ENCODE measurements at regions not wholly inside any gene's neighbourhood (a gene's known extent, or its start where the extent isn't known, plus 50 kb on each side); places are given as distances from the start of the nearest gene placed in this dataset.

DNA sequence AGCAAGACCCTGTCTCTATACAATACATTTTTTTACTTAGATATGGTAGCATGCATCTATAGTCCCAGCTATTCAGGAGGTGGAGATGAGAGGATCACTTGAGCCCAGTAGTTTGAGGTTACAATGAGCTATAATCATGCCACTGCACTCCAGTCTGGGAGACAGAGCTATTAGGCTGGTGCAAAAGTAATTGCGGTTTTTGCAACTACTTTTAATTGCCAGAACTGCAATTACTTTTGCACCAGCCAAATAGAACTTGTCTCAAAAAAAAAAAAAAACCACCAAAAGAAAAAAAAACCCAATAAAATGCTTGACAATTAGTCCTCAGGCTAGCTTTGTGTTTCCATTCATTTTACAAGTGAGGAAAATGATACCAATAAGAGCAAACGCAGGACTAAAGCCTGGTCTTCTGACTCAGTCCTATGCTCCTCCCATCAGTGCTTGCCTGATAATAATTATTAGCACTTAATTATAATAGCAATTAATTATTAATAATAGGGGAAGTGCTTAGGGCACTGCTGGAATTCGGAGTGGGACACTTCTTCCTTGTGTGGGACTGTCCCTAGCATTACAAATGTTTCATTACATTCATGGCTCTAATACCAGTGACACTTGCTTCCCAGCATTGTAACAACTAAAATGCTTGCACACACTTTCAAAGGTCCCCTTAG lies 73.1 kb upstream of the TAF1L start:
- DNase-seq, result no peak
- H4K8ac ChIP-seq (ENCODE audit: low read depth, low read length), result no peak overlapping the region
- H2AFZ ChIP-seq (ENCODE audit: insufficient read depth, low read length, poor library complexity), result no peak overlapping the region
- no peak overlapping the region for H3K4ac ChIP-seq (ENCODE audit: low read depth, low read length)
- no peak overlapping the region for H3K4me3 ChIP-seq (ENCODE audit: low read depth, low read length)
- H3K14ac ChIP-seq (ENCODE audit: low read length), result no peak overlapping the region
- H2BK120ac ChIP-seq (ENCODE audit: insufficient read depth, low read length, poor library complexity), result no peak overlapping the region
- no peaks in the 10 kb centered on the region for H3K4me1 ChIP-seq (ENCODE audit: control insufficient read depth in 1 of 2, insufficient read depth in 2 of 2, low read length in 2 of 2)
- H3K4me2 ChIP-seq (ENCODE audit: low read length), result no peak overlapping the region
- no peaks in the 10 kb centered on the region for H3K36me3 ChIP-seq (ENCODE audit: control insufficient read depth in 1 of 2, insufficient read depth in 2 of 2, low read length in 2 of 2)
- no peaks in the 10 kb centered on the region for H3K79me1 ChIP-seq (ENCODE audit: low read length)
- H2AK5ac ChIP-seq (ENCODE audit: low read length), result no peak overlapping the region
- no peak overlapping the region for H4K12ac ChIP-seq (ENCODE audit: low read depth, low read length)
- no peak overlapping the region for H3K27ac ChIP-seq (ENCODE audit: low read depth, low read length)
- H3K23ac ChIP-seq (ENCODE audit: low read length), result no peak overlapping the region
- H4K91ac ChIP-seq (ENCODE audit: low read depth, low read length), result no peak overlapping the region
- H2BK5ac ChIP-seq (ENCODE audit: low read depth, low read length, poor library complexity), result no peak overlapping the region
- no peak overlapping the region for H2BK12ac ChIP-seq (ENCODE audit: low read length)
- no peaks in the 10 kb centered on the region for H3K79me2 ChIP-seq (ENCODE audit: control insufficient read depth, insufficient read depth, low read length, poor library complexity)
- H3K27me3 ChIP-seq (ENCODE audit: insufficient read depth, low read length), result no peaks in the 10 kb centered on the region
- no CpG with 5 or more reads among the region's 3 CpGs for WGBS (ENCODE audit: extremely low coverage, insufficient coverage, insufficient read length)
- no peak overlapping the region for H3K18ac ChIP-seq (ENCODE audit: low read length)
- no peaks in the 10 kb centered on the region for H3K9me3 ChIP-seq (ENCODE audit: insufficient read depth, low read depth, low read length)
- H3K9ac ChIP-seq (ENCODE audit: low read length), result no peak overlapping the region

- no peaks in the 10 kb centered on the region for H3K79me2 ChIP-seq (ENCODE audit: control insufficient read depth, insufficient read depth, low read length, poor library complexity)
- no peak overlapping the region for H3K4ac ChIP-seq (ENCODE audit: low read depth, low read length)
- H3K18ac ChIP-seq (ENCODE audit: low read length), result no peak overlapping the region
- H3K27me3 ChIP-seq (ENCODE audit: insufficient read depth, low read length), result no peaks in the 10 kb centered on the region
- no peak overlapping the region for H3K4me3 ChIP-seq (ENCODE audit: low read depth, low read length)
- no peak overlapping the region for H3K14ac ChIP-seq (ENCODE audit: low read length)
- no CpG with 5 or more reads among the region's 6 CpGs for WGBS (ENCODE audit: extremely low coverage, insufficient coverage, insufficient read length)
- H3K36me3 ChIP-seq (ENCODE audit: control insufficient read depth in 1 of 2, insufficient read depth in 2 of 2, low read length in 2 of 2), result no peaks in the 10 kb centered on the region
- H3K9me3 ChIP-seq (ENCODE audit: insufficient read depth, low read depth, low read length), result no peaks in the 10 kb centered on the region
- no peak overlapping the region for H2BK120ac ChIP-seq (ENCODE audit: insufficient read depth, low read length, poor library complexity)
- no peak overlapping the region for H4K91ac ChIP-seq (ENCODE audit: low read depth, low read length)
- no peak overlapping the region for H3K4me2 ChIP-seq (ENCODE audit: low read length)
- no peak overlapping the region for H3K23ac ChIP-seq (ENCODE audit: low read length)
- H4K8ac ChIP-seq (ENCODE audit: low read depth, low read length), result no peak overlapping the region
- DNase-seq, result peak; percentile 63 to 80
- no peak overlapping the region for H2AFZ ChIP-seq (ENCODE audit: insufficient read depth, low read length, poor library complexity)
- H3K4me1 ChIP-seq (ENCODE audit: control insufficient read depth in 1 of 2, insufficient read depth in 2 of 2, low read length in 2 of 2), result no peaks in the 10 kb centered on the region
- no peak overlapping the region for H2BK5ac ChIP-seq (ENCODE audit: low read depth, low read length, poor library complexity)
- no peak overlapping the region for H3K27ac ChIP-seq (ENCODE audit: low read depth, low read length)
- H3K9ac ChIP-seq (ENCODE audit: low read length), result no peak overlapping the region
- H2BK12ac ChIP-seq (ENCODE audit: low read length), result no peak overlapping the region
- no peaks in the 10 kb centered on the region for H3K79me1 ChIP-seq (ENCODE audit: low read length)
- H2AK5ac ChIP-seq (ENCODE audit: low read length), result no peak overlapping the region
- no peak overlapping the region for H4K12ac ChIP-seq (ENCODE audit: low read depth, low read length)
Observed at GRCh38 chr9:32709871-32710270, 73.5 kb upstream of the TMEM215 start.

- Histone ChIP-seq H2AFZ (ENCODE audit: insufficient read depth, low read length, poor library complexity) (no peak overlapping the region), H4K8ac (ENCODE audit: low read depth, low read length) (no peak overlapping the region), H3K4ac (ENCODE audit: low read depth, low read length) (no peak overlapping the region), H3K27me3 (ENCODE audit: insufficient read depth, low read length) (no peaks in the 10 kb centered on the region), H3K27ac (ENCODE audit: low read depth, low read length) (no peak overlapping the region), H3K79me2 (ENCODE audit: control insufficient read depth, insufficient read depth, low read length, poor library complexity) (no peaks in the 10 kb centered on the region), H2BK5ac (ENCODE audit: low read depth, low read length, poor library complexity) (no peak overlapping the region), H3K79me1 (ENCODE audit: low read length) (no peaks in the 10 kb centered on the region), H3K9me3 (ENCODE audit: insufficient read depth, low read depth, low read length) (no peaks in the 10 kb centered on the region), H3K23ac (ENCODE audit: low read length) (no peak overlapping the region), H3K18ac (ENCODE audit: low read length) (no peak overlapping the region), H3K14ac (ENCODE audit: low read length) (no peak overlapping the region), H3K36me3 (ENCODE audit: control insufficient read depth in 1 of 2, insufficient read depth in 2 of 2, low read length in 2 of 2) (no peaks in the 10 kb centered on the region), H4K91ac (ENCODE audit: low read depth, low read length) (no peak overlapping the region), H4K12ac (ENCODE audit: low read depth, low read length) (no peak overlapping the region), H2BK120ac (ENCODE audit: insufficient read depth, low read length, poor library complexity) (no peak overlapping the region), H2BK12ac (ENCODE audit: low read length) (no peak overlapping the region), H3K4me1 (ENCODE audit: control insufficient read depth in 1 of 2, insufficient read depth in 2 of 2, low read length in 2 of 2) (no peaks in the 10 kb centered on the region), H3K9ac (ENCODE audit: low read length) (no peak overlapping the region), H2AK5ac (ENCODE audit: low read length) (no peak overlapping the region), H3K4me2 (ENCODE audit: low read length) (no peak overlapping the region), H3K4me3 (ENCODE audit: low read depth, low read length) (no peak overlapping the region)
- no peak for DNase-seq
- WGBS (ENCODE audit: extremely low coverage, insufficient coverage, insufficient read length), result no CpG with 5 or more reads among the region's 1 CpG
Observed at GRCh38 chr9:32716425-32716824, 66.9 kb upstream of the TMEM215 start.

DNA sequence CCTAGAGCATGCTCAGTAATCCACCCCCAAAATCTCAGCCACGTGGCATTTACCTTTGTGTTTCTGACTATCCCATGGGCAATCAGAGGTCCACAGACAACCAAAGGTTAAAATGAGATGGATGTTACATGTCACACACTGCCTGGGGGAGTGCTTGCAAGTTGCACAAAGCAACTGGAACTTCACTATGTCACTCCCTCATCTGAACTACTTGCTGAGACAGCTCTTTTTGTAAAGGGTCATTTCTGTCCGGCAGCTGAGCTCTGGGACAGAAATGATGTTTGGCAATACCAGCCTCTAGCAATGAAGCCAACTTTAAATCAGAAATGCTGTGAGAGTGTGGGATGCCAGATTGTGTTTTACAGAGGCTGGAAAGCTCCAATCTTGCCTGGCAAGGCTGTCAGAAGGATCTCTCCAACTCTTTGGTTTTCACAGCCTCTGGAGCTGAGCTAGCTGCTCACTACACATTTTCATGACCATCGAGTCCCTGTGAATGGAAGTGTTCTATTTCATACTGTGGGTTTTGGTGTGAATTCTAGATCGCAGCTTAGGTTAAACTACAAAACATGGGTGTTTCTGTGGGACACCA lies 66.3 kb upstream of the TMEM215 start:
- H3K4ac ChIP-seq (ENCODE audit: low read depth, low read length), result no peak overlapping the region
- no peaks in the 10 kb centered on the region for H3K79me2 ChIP-seq (ENCODE audit: control insufficient read depth, insufficient read depth, low read length, poor library complexity)
- no peak overlapping the region for H4K8ac ChIP-seq (ENCODE audit: low read depth, low read length)
- no peak overlapping the region for H2BK5ac ChIP-seq (ENCODE audit: low read depth, low read length, poor library complexity)
- H3K27ac ChIP-seq (ENCODE audit: low read depth, low read length), result no peak overlapping the region
- no peak for DNase-seq
- no peaks in the 10 kb centered on the region for H3K36me3 ChIP-seq (ENCODE audit: control insufficient read depth in 1 of 2, insufficient read depth in 2 of 2, low read length in 2 of 2)
- no peaks in the 10 kb centered on the region for H3K79me1 ChIP-seq (ENCODE audit: low read length)
- H3K4me3 ChIP-seq (ENCODE audit: low read depth, low read length), result no peak overlapping the region
- no peak overlapping the region for H3K4me2 ChIP-seq (ENCODE audit: low read length)
- no peak overlapping the region for H2BK12ac ChIP-seq (ENCODE audit: low read length)
- H3K27me3 ChIP-seq (ENCODE audit: insufficient read depth, low read length), result no peaks in the 10 kb centered on the region
- H3K4me1 ChIP-seq (ENCODE audit: control insufficient read depth in 1 of 2, insufficient read depth in 2 of 2, low read length in 2 of 2), result no peaks in the 10 kb centered on the region
- H4K91ac ChIP-seq (ENCODE audit: low read depth, low read length), result no peak overlapping the region
- H3K9ac ChIP-seq (ENCODE audit: low read length), result no peak overlapping the region
- H2BK120ac ChIP-seq (ENCODE audit: insufficient read depth, low read length, poor library complexity), result no peak overlapping the region
- H4K12ac ChIP-seq (ENCODE audit: low read depth, low read length), result no peak overlapping the region
- H3K9me3 ChIP-seq (ENCODE audit: insufficient read depth, low read depth, low read length), result no peaks in the 10 kb centered on the region
- H2AK5ac ChIP-seq (ENCODE audit: low read length), result no peak overlapping the region
- no peak overlapping the region for H2AFZ ChIP-seq (ENCODE audit: insufficient read depth, low read length, poor library complexity)
- H3K18ac ChIP-seq (ENCODE audit: low read length), result no peak overlapping the region
- no peak overlapping the region for H3K23ac ChIP-seq (ENCODE audit: low read length)
- H3K14ac ChIP-seq (ENCODE audit: low read length), result no peak overlapping the region
- no CpG with 5 or more reads among the region's 4 CpGs for WGBS (ENCODE audit: extremely low coverage, insufficient coverage, insufficient read length)
